ENCODE measurements at regions not wholly inside any gene's neighbourhood (a gene's known extent, or its start where the extent isn't known, plus 50 kb on each side); places are given as distances from the start of the nearest gene placed in this dataset.
"Not testable (repeated sequence)": the region's sequence is repeated elsewhere in the genome, so short reads cannot be mapped to it uniquely, and the experiment has no call there.

DNA sequence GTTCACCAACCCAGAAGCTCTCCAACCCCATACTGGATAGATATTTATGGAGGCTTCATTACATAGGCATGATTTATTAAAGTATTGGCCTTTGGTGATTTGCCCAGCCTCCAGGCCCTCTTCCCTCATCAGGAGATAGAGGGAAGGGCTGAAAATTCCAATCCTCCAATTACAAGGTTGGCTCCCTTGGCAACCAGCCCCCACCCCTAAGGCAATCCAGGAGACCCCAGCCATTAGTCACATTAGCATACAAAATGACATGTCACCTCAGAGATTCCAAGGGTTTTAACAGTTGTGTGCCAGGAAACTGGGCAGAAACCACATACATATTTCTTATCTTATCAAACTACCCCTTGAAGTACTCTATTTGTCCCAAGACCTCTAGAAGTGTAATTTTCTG, 210.0 kb downstream of the HINT1 start:
- DNase-seq (ENCODE audit: low read depth): no peak

- no peak for DNase-seq (ENCODE audit: low read depth)
These were observed 210.7 kb downstream of the HINT1 start for GRCh38 chr5:130954336-130954735.

DNA sequence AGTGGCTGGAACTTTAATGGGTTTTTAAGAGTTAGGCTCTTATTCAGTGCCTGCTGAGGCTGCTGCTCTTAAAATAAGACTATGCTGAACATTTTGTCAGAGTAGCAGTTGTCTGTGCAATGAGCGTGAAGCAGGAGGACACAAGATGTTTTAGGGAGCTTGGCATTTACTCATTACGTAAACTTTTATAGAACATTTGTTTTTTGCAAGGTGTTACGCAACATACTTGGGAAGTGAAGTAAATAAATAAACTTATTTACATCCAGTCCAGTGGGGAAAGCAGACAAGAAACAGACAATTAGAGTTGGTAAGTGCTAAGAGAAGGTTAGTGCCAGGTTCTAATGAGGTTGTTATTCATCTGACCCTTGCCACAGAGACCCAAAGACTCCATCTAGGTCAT, 226.0 kb downstream of the HINT1 start:
- DNase-seq (ENCODE audit: low read depth): no peak

DNA sequence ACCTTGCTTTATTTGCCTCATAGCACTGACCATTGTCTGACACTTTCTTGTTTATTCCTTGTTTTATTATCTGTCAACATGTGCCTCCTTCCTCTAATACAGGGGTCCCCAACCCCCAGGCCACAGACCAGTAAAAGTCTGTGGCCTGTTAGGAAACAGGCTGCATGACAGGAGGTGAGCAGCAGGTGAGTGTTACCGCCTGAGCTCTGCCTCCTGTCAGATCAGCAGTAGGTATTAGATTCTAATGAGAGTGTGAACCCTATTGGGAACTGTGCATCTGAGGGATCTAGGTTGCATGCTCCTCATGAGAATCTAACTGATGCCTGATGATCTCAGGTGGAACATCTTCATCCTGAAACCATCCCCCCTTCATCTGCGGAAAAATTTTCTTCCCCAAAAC, 228.0 kb downstream of the HINT1 start:
- DNase-seq (ENCODE audit: low read depth): no peak

- no peak for DNase-seq (ENCODE audit: low read depth)
These were observed 241.4 kb downstream of the HINT1 start for GRCh38 chr5:130923543-130924124.

GRCh38 chr5:130912088-130912487, 253.0 kb downstream of the HINT1 start:
- DNase-seq (ENCODE audit: low read depth): no peak

DNA sequence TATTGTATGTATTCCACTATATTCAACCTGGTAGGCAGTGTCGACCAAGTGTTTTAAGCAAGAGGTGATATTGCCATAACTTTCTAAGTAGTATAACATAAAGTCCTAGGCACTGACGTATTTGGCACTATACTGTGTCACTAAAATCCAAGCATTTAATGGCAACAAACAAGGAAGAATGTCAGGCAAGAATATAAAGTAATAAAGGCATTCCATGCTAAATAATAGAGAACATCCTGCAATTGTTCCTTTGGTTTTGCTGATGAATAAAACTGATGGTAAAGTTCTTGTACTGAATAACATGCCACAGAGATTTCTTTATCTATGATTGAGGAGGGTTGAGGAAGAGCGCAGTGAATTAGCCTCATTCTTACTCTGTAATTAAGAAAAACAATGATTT, 256.9 kb downstream of the HINT1 start:
- no peak for DNase-seq (ENCODE audit: low read depth)

DNA sequence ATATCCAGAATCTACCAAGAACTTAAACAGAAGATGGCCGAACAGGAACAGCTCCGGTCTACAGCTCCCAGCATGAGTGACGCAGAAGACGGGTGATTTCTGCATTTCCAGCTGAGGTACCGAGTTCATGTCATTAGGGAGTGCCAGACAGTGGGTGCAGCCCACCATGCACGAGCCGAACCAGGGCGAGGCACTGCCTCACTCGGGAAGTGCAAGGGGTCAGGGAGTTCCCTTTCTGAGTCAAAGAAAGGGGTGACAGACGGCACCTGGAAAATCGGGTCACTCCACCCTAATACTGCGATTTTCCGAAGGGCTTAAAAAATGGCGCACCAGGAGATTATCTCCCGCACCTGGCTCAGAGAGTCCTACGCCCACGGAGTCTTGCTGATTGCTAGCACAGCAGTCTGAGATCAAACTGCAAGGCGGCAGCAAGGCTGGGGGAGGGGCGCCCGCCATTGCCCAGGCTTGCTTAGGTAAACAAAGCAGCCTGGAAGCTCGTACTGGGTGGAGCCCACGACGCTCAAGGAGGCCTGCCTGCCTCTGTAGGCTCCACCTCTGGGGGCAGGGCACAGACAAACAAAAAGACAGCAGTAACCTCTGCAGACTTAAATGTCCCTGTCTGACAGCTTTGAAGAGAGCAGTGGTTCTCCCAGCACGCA, 267.4 kb downstream of the HINT1 start:
- not testable (repeated sequence) for DNase-seq (ENCODE audit: low read depth)

DNA sequence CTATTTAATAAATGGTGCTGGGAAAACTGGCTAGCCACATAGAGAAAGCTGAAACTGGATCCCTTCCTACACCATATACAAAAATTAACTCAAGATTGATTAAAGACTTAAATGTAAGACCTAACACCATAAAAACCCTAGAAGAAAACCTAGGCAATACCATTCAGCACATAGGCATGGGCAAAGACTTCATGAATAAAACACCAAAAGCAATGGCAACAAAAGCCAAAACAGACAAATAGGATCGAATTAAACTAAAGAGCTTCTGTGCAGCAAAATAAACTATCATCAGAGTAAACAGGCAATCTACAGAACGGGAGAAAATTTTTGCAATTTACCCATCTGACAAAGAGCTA, 267.9 kb downstream of the HINT1 start:
- not testable (repeated sequence) for DNase-seq (ENCODE audit: low read depth)

DNA sequence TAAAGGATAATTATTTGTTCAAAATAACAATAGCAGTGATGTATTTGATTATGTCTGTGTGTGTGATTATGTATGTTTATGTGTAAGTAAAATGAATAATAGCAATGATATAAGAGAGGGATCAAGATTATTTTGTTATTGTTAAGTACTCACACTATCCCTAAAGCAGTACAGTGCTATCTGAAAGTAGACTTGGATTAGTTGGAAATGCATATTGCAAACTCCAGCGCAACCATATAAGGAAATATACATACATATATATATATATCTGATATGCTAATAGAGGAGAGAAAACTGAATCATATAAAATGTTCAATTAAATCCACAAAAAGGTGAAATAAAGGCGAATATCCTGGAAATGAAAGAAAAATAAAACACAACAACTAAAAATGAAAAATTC, 268.4 kb downstream of the HINT1 start:
- no peak for DNase-seq (ENCODE audit: low read depth)

DNA sequence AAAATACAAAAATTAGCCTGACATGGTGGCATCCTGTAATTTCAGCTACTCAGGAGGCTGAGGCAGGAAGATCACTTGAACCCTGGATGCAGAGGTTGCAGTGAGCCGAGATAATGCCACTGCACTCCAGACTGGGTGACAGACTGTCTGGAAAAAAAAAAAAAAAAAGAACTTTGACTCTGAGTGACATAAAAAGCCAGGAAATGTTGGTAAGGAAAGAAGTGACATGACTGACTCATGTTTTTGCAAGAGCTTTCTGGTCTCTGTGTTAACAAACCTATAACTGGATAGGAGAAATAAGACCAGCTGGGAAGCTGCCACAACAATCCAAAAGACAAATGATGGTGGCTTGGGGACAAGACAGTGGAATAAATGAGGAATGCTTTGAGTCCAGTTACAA, 272.1 kb downstream of the HINT1 start:
- DNase-seq (ENCODE audit: low read depth): no peak

- DNase-seq (ENCODE audit: low read depth): no peak
These were observed 274.4 kb downstream of the HINT1 start for GRCh38 chr5:130890610-130891009.

DNA sequence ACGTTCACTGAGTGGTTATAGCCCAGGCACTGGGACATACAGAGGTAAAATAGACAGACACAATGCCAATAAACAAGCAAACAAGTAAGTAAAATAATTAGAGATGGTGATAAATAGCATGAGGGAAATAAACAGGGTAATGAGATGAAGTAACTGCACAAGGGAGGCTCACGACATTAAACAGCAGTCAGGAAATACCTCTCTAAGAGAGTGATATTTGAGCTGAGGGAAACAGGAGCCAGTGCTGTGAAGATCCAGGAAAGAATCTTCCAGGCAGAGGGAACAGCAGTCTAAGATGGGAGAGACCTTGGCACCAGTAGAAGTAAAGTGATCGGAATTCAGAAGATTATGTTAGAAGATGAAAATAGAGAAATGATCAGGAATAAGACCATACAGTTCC, 279.4 kb downstream of the HINT1 start:
- DNase-seq (ENCODE audit: low read depth): no peak

GRCh38 chr5:130885027-130885426, 280.0 kb downstream of the HINT1 start:
- no peak for DNase-seq (ENCODE audit: low read depth)

GRCh38 chr5:130884023-130884422, 281.0 kb downstream of the HINT1 start:
- DNase-seq (ENCODE audit: low read depth): no peak

- no peak for DNase-seq (ENCODE audit: low read depth)
These were observed 289.4 kb downstream of the HINT1 start for GRCh38 chr5:130875656-130876055.

DNA sequence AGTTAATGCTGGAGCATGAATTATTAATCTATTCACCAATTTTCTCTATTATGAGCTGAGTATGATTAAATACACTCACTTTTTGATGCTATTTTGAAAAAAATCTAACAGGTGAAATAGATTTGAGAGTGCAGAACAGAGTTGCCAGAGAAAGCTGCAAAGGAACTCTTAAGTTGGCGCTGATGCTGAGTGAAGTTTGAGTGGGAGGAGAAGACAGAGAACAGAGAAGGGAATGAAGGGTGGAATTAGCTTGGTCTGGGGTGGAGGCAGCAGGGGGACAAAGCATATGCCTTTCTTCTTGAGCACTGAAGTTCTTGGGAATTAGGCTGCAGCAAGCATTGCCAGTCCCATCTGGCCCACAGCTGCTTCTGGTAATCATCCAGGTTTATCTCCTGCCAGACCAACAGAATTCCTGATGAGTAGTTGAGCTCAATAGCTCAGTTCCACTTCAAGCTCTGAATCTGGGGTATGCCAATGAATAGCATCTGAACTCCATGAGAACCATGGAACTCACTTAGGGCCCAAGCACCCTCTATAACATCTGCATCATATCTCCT, 290.1 kb downstream of the HINT1 start:
- no peak for DNase-seq (ENCODE audit: low read depth)

DNA sequence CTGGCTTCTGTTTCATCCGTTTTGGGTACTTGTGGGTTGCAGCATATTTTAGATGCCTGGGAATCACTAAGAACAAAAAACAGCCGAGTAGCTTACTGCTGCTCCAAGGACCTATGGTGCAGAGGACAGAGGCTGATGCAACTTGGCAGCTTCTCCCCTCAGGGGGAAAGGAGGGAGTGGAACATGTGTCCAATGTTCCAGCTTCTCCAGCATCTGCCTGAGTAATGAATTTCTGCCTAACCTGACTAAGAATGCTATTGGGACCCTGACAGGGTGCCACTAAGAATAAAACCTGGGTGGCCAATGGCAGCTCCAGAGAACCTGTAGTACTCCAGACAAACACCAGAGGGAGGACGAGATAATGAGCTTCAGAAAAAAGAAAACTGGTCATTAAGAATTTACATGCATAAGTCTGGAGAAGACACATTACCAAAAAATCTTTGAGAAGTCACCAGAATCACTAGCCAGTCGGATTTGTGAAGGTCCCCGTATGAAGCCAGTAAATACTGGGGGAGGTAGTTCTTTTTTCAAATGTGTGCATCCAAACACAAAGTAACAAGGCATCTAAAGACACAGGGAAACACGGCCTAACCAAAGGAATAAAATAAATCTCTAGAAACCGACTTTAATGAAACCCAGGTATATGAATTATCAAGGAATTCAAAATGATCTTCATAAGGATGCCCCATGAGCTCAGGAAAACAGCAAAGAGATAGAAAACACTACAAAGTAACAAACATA, 293.5 kb downstream of the HINT1 start:
- no peak for DNase-seq (ENCODE audit: low read depth)

- DNase-seq (ENCODE audit: low read depth): no peak
These were observed 294.4 kb downstream of the HINT1 start for GRCh38 chr5:130870691-130871090.

GRCh38 chr5:130868186-130868840, 296.7 kb downstream of the HINT1 start:
- no peak for DNase-seq (ENCODE audit: low read depth)

DNA sequence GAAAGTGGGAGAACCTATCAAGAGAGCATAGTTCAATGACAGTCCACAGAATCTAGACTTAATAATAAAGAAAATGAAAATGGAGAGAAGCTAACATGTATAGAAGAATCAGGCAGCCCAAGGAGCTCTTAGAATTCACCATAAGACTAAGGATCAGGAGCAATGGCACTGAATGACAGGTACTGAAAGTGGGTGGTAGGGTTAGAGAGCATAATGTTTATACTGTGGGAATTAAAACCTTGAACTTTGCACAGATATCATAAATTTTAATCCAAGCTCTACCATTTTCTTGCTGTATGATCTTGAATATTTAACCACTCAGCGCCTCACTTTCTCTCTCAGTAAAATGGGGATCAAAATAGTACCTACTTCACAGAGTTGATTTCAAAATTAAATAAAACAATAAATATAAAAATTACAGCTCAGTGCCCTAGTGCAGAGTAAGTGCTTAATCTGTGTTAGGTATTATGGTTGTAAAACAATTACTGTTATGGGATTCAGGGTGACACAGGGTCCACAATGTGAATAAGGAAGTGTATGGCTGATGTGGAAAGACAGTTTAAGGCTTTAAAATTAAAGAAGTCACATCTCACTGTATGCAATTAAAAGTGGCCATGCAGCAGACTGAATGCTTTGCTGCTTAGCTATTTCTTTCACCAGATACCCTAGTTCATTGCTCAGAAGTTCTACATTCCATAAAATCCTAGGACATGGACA, 319.8 kb downstream of the HINT1 start:
- DNase-seq (ENCODE audit: low read depth): no peak

Measured in HS-27A (cell line).